ENCODE measurements at regions not wholly inside any gene's neighbourhood (a gene's known extent, or its start where the extent isn't known, plus 50 kb on each side); places are given as distances from the start of the nearest gene placed in this dataset.
"Not testable (repeated sequence)": the region's sequence is repeated elsewhere in the genome, so short reads cannot be mapped to it uniquely, and the experiment has no call there.

- no peak for TF ChIP-seq CTCF (IDR thresholded peaks at IDR 0.05; ENCODE audit: borderline replicate concordance, insufficient read depth, low read depth, low read length)
- no peak overlapping the region for H3K4me3 ChIP-seq (ENCODE audit: low read depth, low read length)
Measured at GRCh38 chr5:60494635-60495034, 205.3 kb downstream of the DEPDC1B start.

GRCh38 chr5:60494144-60494543, 205.8 kb downstream of the DEPDC1B start:
- H3K4me3 ChIP-seq (ENCODE audit: low read depth, low read length) = no peak overlapping the region
- no peak for TF ChIP-seq CTCF (IDR thresholded peaks at IDR 0.05; ENCODE audit: borderline replicate concordance, insufficient read depth, low read depth, low read length)

- TF ChIP-seq CTCF (IDR thresholded peaks at IDR 0.05; ENCODE audit: borderline replicate concordance, insufficient read depth, low read depth, low read length) = no peak
- no peak overlapping the region for H3K4me3 ChIP-seq (ENCODE audit: low read depth, low read length)
Measured at GRCh38 chr5:60493372-60493771, 206.6 kb downstream of the DEPDC1B start.

DNA sequence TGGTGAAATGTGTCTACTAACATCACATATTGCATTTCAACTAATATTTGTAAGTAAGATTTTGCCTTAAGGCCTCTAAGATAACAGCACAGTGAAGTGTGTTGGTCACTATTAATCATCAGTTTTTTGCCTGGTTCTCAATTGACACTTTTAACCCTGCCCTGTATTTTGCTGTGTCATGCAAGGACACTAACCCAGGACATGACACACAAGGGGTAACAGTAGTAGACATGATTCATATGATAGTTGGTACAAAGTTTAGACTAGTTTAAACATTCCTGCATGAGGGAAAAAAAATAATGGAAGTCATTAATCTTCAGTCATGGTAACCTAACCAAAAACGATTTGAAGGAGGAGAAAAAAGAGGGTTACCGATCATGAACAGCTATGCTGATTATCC, 207.0 kb downstream of the DEPDC1B start:
- TF ChIP-seq CTCF (IDR thresholded peaks at IDR 0.05; ENCODE audit: borderline replicate concordance, insufficient read depth, low read depth, low read length) = no peak
- no peak overlapping the region for H3K4me3 ChIP-seq (ENCODE audit: low read depth, low read length)

- H3K4me3 ChIP-seq (ENCODE audit: low read depth, low read length) = not testable (repeated sequence)
Measured at GRCh38 chr5:60492358-60492757, 207.6 kb downstream of the DEPDC1B start.

GRCh38 chr5:60490597-60491166, 209.3 kb downstream of the DEPDC1B start:
- H3K4me3 ChIP-seq (ENCODE audit: low read depth, low read length) = no peak overlapping the region
- TF ChIP-seq CTCF (IDR thresholded peaks at IDR 0.05; ENCODE audit: borderline replicate concordance, insufficient read depth, low read depth, low read length) = no peak

- no peak for TF ChIP-seq CTCF (IDR thresholded peaks at IDR 0.05; ENCODE audit: borderline replicate concordance, insufficient read depth, low read depth, low read length)
Measured at GRCh38 chr5:60489856-60490255, 210.1 kb downstream of the DEPDC1B start.

DNA sequence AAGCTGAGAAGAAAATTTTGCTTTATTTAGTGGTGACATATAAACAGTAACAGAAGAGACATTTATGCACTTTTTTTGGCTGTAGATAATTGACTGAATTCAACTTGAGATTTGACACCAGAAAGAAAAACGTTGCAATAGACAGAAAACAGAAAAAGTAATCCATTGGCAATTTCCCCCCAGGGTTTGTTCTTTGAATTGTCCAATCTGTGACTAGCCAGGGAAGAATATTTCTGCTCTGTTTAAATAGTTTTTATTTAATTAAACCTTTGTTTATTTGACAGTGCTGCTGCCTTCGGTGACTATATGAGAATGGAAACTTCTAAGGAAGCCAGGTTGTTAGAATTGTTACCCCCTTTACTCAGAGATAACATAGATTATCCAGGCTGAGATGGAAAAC, 210.6 kb downstream of the DEPDC1B start:
- TF ChIP-seq CTCF (IDR thresholded peaks at IDR 0.05; ENCODE audit: borderline replicate concordance, insufficient read depth, low read depth, low read length) = no peak
- no peak overlapping the region for H3K4me3 ChIP-seq (ENCODE audit: low read depth, low read length)

More at GRCh38 chr5:60489856-60490255, 210.1 kb downstream of the DEPDC1B start:
- H3K4me3 ChIP-seq (ENCODE audit: low read depth, low read length) = no peak overlapping the region

All from GM12875 (cell line).